ENCODE measurements at regions not wholly inside any gene's neighbourhood (a gene's known extent, or its start where the extent isn't known, plus 50 kb on each side); places are given as distances from the start of the nearest gene placed in this dataset.
A peak's percentile ranks its signal among the peaks of the same experiment; 100 is the strongest.
"Not testable (repeated sequence)": the region's sequence is repeated elsewhere in the genome, so short reads cannot be mapped to it uniquely, and the experiment has no call there.

DNA sequence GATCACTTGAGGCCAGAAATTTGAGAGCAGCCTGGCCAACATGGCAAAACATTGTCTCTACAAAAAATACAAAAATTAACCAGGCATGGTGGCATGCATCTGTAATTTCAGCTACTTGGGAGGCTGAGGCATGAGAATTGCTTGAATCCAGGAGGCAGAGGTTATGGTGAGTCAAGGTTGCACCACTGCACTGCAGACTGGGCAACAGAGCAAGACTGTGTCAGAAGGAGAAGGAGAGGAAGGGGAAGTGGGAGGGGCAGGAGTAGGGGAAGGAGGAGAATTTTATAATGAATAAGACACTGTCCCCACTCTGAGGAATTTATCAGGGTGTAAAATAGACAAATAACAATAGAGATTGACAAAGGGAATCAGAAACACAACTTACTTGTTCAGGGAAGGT lies 440.6 kb upstream of the DYNLRB2 start:
- in situ Hi-C loops (cut with HindIII; ENCODE audit: low sequenced_read_pairs): no loop called here
- TF ChIP-seq, protein P1, sequence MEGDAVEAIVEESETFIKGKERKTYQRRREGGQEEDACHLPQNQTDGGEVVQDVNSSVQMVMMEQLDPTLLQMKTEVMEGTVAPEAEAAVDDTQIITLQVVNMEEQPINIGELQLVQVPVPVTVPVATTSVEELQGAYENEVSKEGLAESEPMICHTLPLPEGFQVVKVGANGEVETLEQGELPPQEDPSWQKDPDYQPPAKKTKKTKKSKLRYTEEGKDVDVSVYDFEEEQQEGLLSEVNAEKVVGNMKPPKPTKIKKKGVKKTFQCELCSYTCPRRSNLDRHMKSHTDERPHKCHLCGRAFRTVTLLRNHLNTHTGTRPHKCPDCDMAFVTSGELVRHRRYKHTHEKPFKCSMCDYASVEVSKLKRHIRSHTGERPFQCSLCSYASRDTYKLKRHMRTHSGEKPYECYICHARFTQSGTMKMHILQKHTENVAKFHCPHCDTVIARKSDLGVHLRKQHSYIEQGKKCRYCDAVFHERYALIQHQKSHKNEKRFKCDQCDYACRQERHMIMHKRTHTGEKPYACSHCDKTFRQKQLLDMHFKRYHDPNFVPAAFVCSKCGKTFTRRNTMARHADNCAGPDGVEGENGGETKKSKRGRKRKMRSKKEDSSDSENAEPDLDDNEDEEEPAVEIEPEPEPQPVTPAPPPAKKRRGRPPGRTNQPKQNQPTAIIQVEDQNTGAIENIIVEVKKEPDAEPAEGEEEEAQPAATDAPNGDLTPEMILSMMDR (IDR thresholded peaks at IDR 0.05; ENCODE audit: low read depth, low read length): no peak
- no peak for DNase-seq (ENCODE audit: low read depth, low spot score)
- H3K4me3 ChIP-seq (ENCODE audit: low read depth, low read length): no peak overlapping the region

DNA sequence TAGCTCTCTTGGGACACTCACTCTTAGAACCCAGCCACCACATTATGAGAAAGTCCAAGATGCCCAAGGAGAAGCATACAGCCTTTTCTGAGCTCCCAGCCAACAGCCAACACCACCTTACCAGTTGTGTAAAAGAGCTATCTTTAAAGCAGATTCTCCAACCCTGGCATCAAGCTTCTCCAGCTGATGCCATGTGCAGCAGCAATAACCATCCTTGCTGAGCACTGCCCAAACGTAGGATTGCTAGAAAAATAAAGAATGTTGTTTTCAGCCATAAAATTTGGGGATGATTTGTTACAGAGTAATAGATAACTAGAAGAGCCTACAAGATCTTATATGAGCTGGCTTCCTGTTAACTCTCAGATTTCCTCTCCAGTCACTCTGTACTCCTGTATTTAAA lies 443.7 kb upstream of the DYNLRB2 start:
- in situ Hi-C loops (cut with HindIII; ENCODE audit: low sequenced_read_pairs): no loop called here
- no peak overlapping the region for H3K4me3 ChIP-seq (ENCODE audit: low read depth, low read length)
- no peak for DNase-seq (ENCODE audit: low read depth, low spot score)
- TF ChIP-seq, protein P1 (IDR thresholded peaks at IDR 0.05; ENCODE audit: low read depth, low read length): no peak

DNA sequence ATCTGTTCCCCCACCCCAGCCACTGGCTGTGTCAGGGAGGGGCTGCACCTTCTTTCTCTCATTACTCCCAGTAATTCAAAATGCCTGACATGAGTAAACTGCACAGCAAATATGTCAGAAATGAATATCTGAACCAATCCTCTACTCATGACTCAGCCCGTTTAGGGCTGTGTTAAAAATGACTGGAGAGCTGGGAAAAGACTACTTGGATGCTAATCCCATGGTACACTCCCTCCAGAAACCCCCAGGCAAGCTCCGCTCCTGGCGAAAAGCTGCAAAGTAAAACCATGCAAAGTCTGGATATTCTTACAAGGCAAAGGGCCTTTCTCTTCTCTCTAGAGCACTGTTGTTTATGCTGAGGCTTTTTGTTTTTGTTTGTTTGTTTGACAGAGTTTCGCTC lies 448.1 kb upstream of the DYNLRB2 start:
- TF ChIP-seq, protein P1 (IDR thresholded peaks at IDR 0.05; ENCODE audit: low read depth, low read length): no peak
- H3K4me3 ChIP-seq (ENCODE audit: low read depth, low read length): no peak overlapping the region
- in situ Hi-C loops (cut with HindIII; ENCODE audit: low sequenced_read_pairs): no loop called here
- no peak for DNase-seq (ENCODE audit: low read depth, low spot score)

DNA sequence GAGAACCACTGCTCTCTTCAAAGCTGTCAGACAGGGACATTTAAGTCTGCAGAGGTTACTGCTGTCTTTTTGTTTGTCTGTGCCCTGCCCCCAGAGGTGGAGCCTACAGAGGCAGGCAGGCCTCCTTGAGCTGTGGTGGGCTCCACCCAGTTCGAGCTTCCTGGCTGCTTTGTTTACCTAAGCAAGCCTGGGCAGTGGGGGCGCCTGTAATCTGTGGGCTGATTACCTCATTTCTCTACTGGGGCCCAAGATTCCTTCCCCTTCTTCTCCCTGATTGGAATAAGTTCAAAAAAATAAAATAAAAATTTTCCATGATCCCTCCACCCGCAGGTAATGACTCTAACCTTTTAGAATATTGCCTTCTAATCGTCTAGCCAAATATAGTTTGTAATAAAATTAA lies 449.3 kb upstream of the DYNLRB2 start:
- DNase-seq (ENCODE audit: low read depth, low spot score); in situ Hi-C loops (cut with HindIII; ENCODE audit: low sequenced_read_pairs): not testable (repeated sequence)

DNA sequence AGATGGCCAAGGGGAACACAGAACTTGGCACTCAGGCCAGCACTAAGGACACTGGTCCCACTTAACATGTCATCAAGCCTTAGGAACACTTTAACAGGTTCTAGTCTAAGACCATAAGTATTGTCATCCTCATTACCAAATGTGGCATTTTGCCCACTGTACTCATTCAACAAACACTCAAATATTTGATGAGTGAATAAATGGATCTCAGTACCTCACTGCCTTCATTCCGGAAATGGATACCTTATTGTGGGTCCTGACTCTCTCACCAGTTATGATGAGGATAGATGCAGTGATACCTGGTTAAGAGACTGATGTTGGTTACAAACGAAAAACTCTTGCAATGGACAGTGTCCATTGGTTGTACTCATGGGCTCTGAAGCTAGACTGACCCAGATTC lies 455.2 kb upstream of the DYNLRB2 start:
- in situ Hi-C loops (cut with HindIII; ENCODE audit: low sequenced_read_pairs): no loop called here
- TF ChIP-seq, protein P1 (IDR thresholded peaks at IDR 0.05; ENCODE audit: low read depth, low read length): no peak
- H3K4me3 ChIP-seq (ENCODE audit: low read depth, low read length): no peak overlapping the region
- no peak for DNase-seq (ENCODE audit: low read depth, low spot score)

More for the DNA sequence above, 449.3 kb upstream of the DYNLRB2 start:
- not testable (repeated sequence) for H3K4me3 ChIP-seq (ENCODE audit: low read depth, low read length)

DNA sequence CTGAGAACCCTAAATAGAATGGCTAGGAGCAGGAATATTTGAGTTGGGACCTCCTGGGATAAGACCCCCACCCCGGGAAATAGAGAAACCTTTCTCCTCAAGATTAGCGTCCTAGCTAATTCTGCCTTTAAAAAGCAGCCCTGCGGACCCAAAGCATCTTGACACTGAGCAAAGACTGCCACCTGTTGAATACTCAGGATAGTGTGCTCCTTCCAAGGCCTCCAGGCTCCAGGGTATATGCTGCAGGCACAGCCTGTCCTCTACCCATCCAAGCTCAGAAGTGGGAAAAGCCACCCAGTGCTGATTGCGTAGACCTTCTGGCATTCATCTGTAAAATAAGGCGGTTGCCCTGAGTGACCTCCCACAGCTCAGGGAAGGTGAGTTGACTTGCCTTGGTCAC lies 456.2 kb upstream of the DYNLRB2 start:
- no peak overlapping the region for H3K4me3 ChIP-seq (ENCODE audit: low read depth, low read length)
- peak; percentile 54 for DNase-seq (ENCODE audit: low read depth, low spot score)
- TF ChIP-seq, protein P1 (IDR thresholded peaks at IDR 0.05; ENCODE audit: low read depth, low read length): peak; percentile 64
- in situ Hi-C loops (cut with HindIII; ENCODE audit: low sequenced_read_pairs): no loop called here

DNA sequence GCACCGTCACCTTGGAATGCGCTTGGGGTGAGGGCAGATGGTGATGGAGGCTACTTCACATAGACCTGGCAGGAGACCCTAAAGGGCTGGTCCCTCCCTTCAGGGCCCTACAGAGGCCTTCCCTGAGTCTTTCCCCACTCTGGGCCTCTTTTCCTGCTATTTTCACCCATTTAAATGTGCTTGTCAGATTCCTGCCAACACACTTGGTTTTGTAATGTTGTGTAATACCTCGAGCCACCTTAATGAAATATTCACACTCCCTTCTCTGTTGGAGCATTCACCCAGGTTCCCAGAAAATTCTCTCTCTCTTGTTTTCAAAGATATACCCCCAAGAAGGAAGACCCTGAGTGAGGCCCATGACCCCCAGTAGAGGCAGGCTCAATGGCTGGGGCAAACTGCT lies 456.6 kb upstream of the DYNLRB2 start:
- no peak for DNase-seq (ENCODE audit: low read depth, low spot score)
- H3K4me3 ChIP-seq (ENCODE audit: low read depth, low read length): no peak overlapping the region
- TF ChIP-seq, protein P1 (IDR thresholded peaks at IDR 0.05; ENCODE audit: low read depth, low read length): no peak
- in situ Hi-C loops (cut with HindIII; ENCODE audit: low sequenced_read_pairs): no loop called here
